H1 (cell line): ENCODE measurements at regions not wholly inside any gene's neighbourhood (a gene's known extent, or its start where the extent isn't known, plus 50 kb on each side); places are given as distances from the start of the nearest gene placed in this dataset.

Source experiments
- CTCF ChIA-PET: fragments of 300-600 bp; sonication (Branson Sonifier 250); formaldehyde crosslinking; loops from one replicate; lab custom pipeline; 2021; ENCODE audit not compliant: partially characterized antibody; lab: Charles Lee
- POLR2A ChIA-PET: fragments of 300-600 bp; sonication (Branson Sonifier 250); formaldehyde crosslinking; loops from one replicate; lab custom pipeline; 2021; ENCODE audit warnings: inconsistent platforms; ENCODE audit not compliant: partially characterized antibody; lab: Charles Lee
- DNase-seq, 2 experiments: peaks; one replicate each; pipeline versions ENCODE4 v3.0.0 to v3.0.0-alpha.2; 2010 to 2022; ENCODE audit warnings: low spot score in 2 of 2, low read depth in 1 of 2, mixed read lengths in 1 of 2
- FAIRE-seq: peaks from 2 replicates; lab custom pipeline; 2011; peaks lifted over from hg19 to GRCh38; lab: Jason Lieb, UNC
- H2AFZ ChIP-seq: 2 replicates; pipeline ENCODE4 v1.8.1; 2012; ENCODE audit warnings: low read length, inconsistent platforms
- H2AK5ac ChIP-seq: 2 replicates; pipeline ENCODE4 v1.6.1; 2013; ENCODE audit warnings: low read depth, low read length
- H2BK120ac ChIP-seq: replicated peaks from 2 replicates; pipeline ENCODE3; 2013; ENCODE audit warnings: low read depth, low read length, inconsistent platforms
- H2BK12ac ChIP-seq: 2 replicates; pipeline ENCODE4 v1.6.1; 2013; ENCODE audit warnings: low read depth, low read length
- H2BK15ac ChIP-seq: 2 replicates; pipeline ENCODE4 v1.6.1; 2013; ENCODE audit warnings: low read length
- H2BK20ac ChIP-seq: 2 replicates; pipeline ENCODE4 v1.6.1; 2013; ENCODE audit warnings: low read length
- H2BK5ac ChIP-seq: 2 replicates; pipeline ENCODE4 v1.6.1; 2013; ENCODE audit warnings: low read depth, low read length
- H3K14ac ChIP-seq: 2 replicates; pipeline ENCODE4 v1.6.1; 2013; ENCODE audit warnings: inconsistent platforms; ENCODE audit not compliant: insufficient read length
- H3K18ac ChIP-seq: 2 replicates; pipeline ENCODE4 v1.6.1; 2013; ENCODE audit warnings: low read length; ENCODE audit errors: extremely low read depth
- H3K23ac ChIP-seq: 2 replicates; pipeline ENCODE4 v1.6.1; 2013; ENCODE audit warnings: inconsistent platforms; ENCODE audit not compliant: insufficient read length
- H3K23me2 ChIP-seq: 2 replicates; pipeline ENCODE4 v1.6.1; 2013; ENCODE audit warnings: low read depth, low read length
- H3K27ac ChIP-seq: 2 replicates; pipeline ENCODE4 v1.6.1; 2011; ENCODE audit warnings: low read depth, low read length, inconsistent platforms
- H3K27me3 ChIP-seq, 4 experiments: replicated peaks in 1 of 4; 1 replicate in 1 of 4; 2 replicates in 3 of 4; pipeline versions ENCODE4 v1.6.1 to v1.8.1; 2011 to 2013; ENCODE audit warnings: low read length in 3 of 4, mild to moderate bottlenecking in 3 of 4, inconsistent platforms in 2 of 4, mixed read lengths in 2 of 4, moderate library complexity in 1 of 4; ENCODE audit not compliant: control insufficient read depth in 3 of 4, insufficient read depth in 3 of 4; ENCODE audit errors: extremely low read depth in 1 of 4
- H3K36me3 ChIP-seq, 4 experiments: 2 replicates each; pipeline versions ENCODE4 v1.6.1 to v1.8.1; 2011 to 2013; ENCODE audit warnings: mild to moderate bottlenecking in 4 of 4, low read length in 3 of 4, moderate library complexity in 2 of 4, control low read depth in 1 of 4, inconsistent platforms in 1 of 4; ENCODE audit not compliant: insufficient read depth in 4 of 4, control insufficient read depth in 2 of 4
- H3K4ac ChIP-seq: replicated peaks from 2 replicates; pipeline ENCODE3; 2013; ENCODE audit warnings: low read length, low read depth, mixed read lengths, inconsistent platforms; ENCODE audit not compliant: insufficient read length
- H3K4me1 ChIP-seq, 4 experiments: replicated peaks in 1 of 4; 1 replicate in 1 of 4; 2 replicates in 3 of 4; pipeline versions ENCODE4 v1.6.1 to v1.8.1; 2011 to 2013; ENCODE audit warnings: low read length in 3 of 4, inconsistent platforms in 2 of 4, mixed read lengths in 1 of 4; ENCODE audit not compliant: insufficient read depth in 4 of 4, control insufficient read depth in 3 of 4
- H3K4me2 ChIP-seq, 2 experiments: 2 replicates each; pipeline versions ENCODE4 v1.6.1 to v1.8.1; 2011 to 2013; ENCODE audit warnings: low read depth in 2 of 2, low read length in 2 of 2, control low read depth in 1 of 2, inconsistent platforms in 1 of 2, mild to moderate bottlenecking in 1 of 2; ENCODE audit not compliant: insufficient read depth in 1 of 2
- H3K4me3 ChIP-seq, 4 experiments: fragments of 200-600, 300-600 bp in 1 of 4; sonication (generic), shearing (Covaris generic), sonication (Bioruptor Twin) in 1 of 4; 2 replicates each; pipeline versions ENCODE4 v1.5.1 to v1.8.1; 2011 to 2016; ENCODE audit warnings: low read length in 4 of 4, low read depth in 3 of 4, control low read depth in 2 of 4, inconsistent platforms in 2 of 4, mild to moderate bottlenecking in 2 of 4, mixed read lengths in 1 of 4, moderate library complexity in 1 of 4; ENCODE audit not compliant: insufficient read depth in 2 of 4; ENCODE audit errors: extremely low read depth in 1 of 4
- H3K56ac ChIP-seq: replicated peaks from 2 replicates; pipeline ENCODE3; 2013; ENCODE audit warnings: low read depth, mild to moderate bottlenecking, mixed read lengths, low read length, inconsistent platforms; ENCODE audit not compliant: insufficient read length
- H3K79me1 ChIP-seq: 2 replicates; pipeline ENCODE4 v1.6.1; 2013; ENCODE audit warnings: low read depth, low read length, control low read depth
- H3K79me2 ChIP-seq, 2 experiments: 2 replicates each; pipeline versions ENCODE4 v1.6.1 to v1.8.1; 2012 to 2013; ENCODE audit warnings: low read length in 2 of 2, mild to moderate bottlenecking in 2 of 2, inconsistent platforms in 1 of 2; ENCODE audit not compliant: insufficient read depth in 2 of 2, control insufficient read depth in 1 of 2
- H3K9ac ChIP-seq, 4 experiments: replicated peaks in 1 of 4; 1 replicate in 1 of 4; 2 replicates in 3 of 4; pipeline versions ENCODE4 v1.6.1 to v1.8.1; 2011 to 2013; ENCODE audit warnings: low read depth in 3 of 4, low read length in 3 of 4, control low read depth in 2 of 4, mild to moderate bottlenecking in 2 of 4, moderate library complexity in 2 of 4, inconsistent platforms in 1 of 4; ENCODE audit errors: extremely low read depth in 1 of 4
- H3K9me3 ChIP-seq, 2 experiments: 2 replicates each; pipeline versions ENCODE4 v1.6.1 to v1.8.1; 2012 to 2013; ENCODE audit warnings: mild to moderate bottlenecking in 2 of 2, moderate library complexity in 2 of 2, control low read depth in 1 of 2, inconsistent platforms in 1 of 2, low read depth in 1 of 2, low read length in 1 of 2, mixed read lengths in 1 of 2; ENCODE audit not compliant: insufficient read depth in 2 of 2
- H4K20me1 ChIP-seq, 2 experiments: replicated peaks in 1 of 2; 2 replicates each; pipeline versions ENCODE3 to v1.8.1; 2011 to 2013; ENCODE audit warnings: inconsistent platforms in 2 of 2, low read length in 2 of 2, mild to moderate bottlenecking in 1 of 2; ENCODE audit not compliant: insufficient read depth in 2 of 2, control insufficient read depth in 1 of 2
- H4K5ac ChIP-seq: 2 replicates; pipeline ENCODE4 v1.6.1; 2013; ENCODE audit warnings: low read length, low read depth, mixed read lengths, inconsistent platforms; ENCODE audit not compliant: insufficient read length
- H4K8ac ChIP-seq: 2 replicates; pipeline ENCODE4 v1.8.0; 2013; ENCODE audit warnings: mild to moderate bottlenecking, moderate library complexity, low read length, inconsistent platforms; ENCODE audit not compliant: insufficient read depth; ENCODE audit errors: extremely low read depth
- H4K91ac ChIP-seq: replicated peaks from 2 replicates; pipeline ENCODE3; 2013; ENCODE audit warnings: low read length, mixed read lengths, inconsistent platforms; ENCODE audit not compliant: insufficient read length
- CBX5 ChIP-seq: fragments of 300-800, 300-1000 bp; sonication (generic); IDR thresholded peaks from 2 replicates; pipeline ENCODE4 v1.7.1; 2016; ENCODE audit warnings: antibody characterized with exemption, low read length, low read depth
- CREB1 ChIP-seq: IDR thresholded peaks from 2 replicates; pipeline ENCODE4 v1.6.1; 2012; ENCODE audit warnings: inconsistent platforms
- NRF1 ChIP-seq: IDR thresholded peaks from 2 replicates; pipeline ENCODE4 v1.6.1; 2011; ENCODE audit warnings: mild to moderate bottlenecking, low read depth, low read length, improper control_type of control experiment
- POU5F1 ChIP-seq: IDR thresholded peaks from 2 replicates; pipeline ENCODE4 v1.6.1; 2011; ENCODE audit warnings: low read depth, mild to moderate bottlenecking, low read length, moderate library complexity
- SIRT6 ChIP-seq: IDR thresholded peaks from one replicate; pipeline ENCODE4 v1.7.1; 2012; ENCODE audit warnings: low read length, inconsistent platforms
- SRF ChIP-seq: IDR thresholded peaks from 2 replicates; pipeline ENCODE4 v1.6.1; 2011; ENCODE audit warnings: mild to moderate bottlenecking, low read depth, low read length, moderate library complexity
- YY1 ChIP-seq: IDR thresholded peaks from 2 replicates; pipeline ENCODE4 v1.6.1; 2011; ENCODE audit warnings: low read depth, mild to moderate bottlenecking, low read length
- WGBS, 2 experiments: shearing (Covaris generic) in 1 of 2; methylation state at CpG; one replicate each; pipeline versions ENCODE4 v1.1.6 to v1.1.7; 2013 to 2015; ENCODE audit warnings: low lambda C conversion rate in 2 of 2, mixed read lengths in 2 of 2, inconsistent platforms in 1 of 2, low coverage in 1 of 2, missing lambda C conversion rate in 1 of 2; ENCODE audit not compliant: insufficient replicate concordance in 2 of 2, insufficient coverage in 1 of 2, insufficient read length in 1 of 2; ENCODE audit errors: extremely low coverage in 1 of 2, missing lambda C conversion rate in 1 of 2; 5-methylcytosine and 5-hydroxymethylcytosine counted together

- no peak overlapping the region for H2AFZ ChIP-seq
- no peak overlapping the region for H4K8ac ChIP-seq
- H3K4me2 ChIP-seq: no peak overlapping the region
- no peaks in the 10 kb centered on the region for H3K9me3 ChIP-seq
- ChIA-PET POLR2A (no interaction called here), CTCF (interaction anchor here (0.5 to 1.2 kb wide), 3 partner anchors 28 to 130 kb away, joined by 3 to 4 read pairs (median 4); no protein-coding TSS in a partner anchor)
- FAIRE-seq (no peak), DNase-seq (no peak)
- no peak overlapping the region for H3K18ac ChIP-seq
- no peak overlapping the region for H3K4me3 ChIP-seq
- no peaks in the 10 kb centered on the region for H3K36me3 ChIP-seq
- H2BK5ac ChIP-seq: no peak overlapping the region
- no peak overlapping the region for H2BK20ac ChIP-seq
- H3K23ac ChIP-seq: no peak overlapping the region
- H3K79me1 ChIP-seq: no peaks in the 10 kb centered on the region
- no peak overlapping the region for H3K9ac ChIP-seq
- H3K4ac ChIP-seq: no peak overlapping the region
- H4K20me1 ChIP-seq: no peaks in the 10 kb centered on the region
- H3K4me1 ChIP-seq: peaks cover 0 to 2% (median 0%) of the 10 kb centered on the region in 4 experiments; a peak in 1 of 7 replicates
- H3K79me2 ChIP-seq: no peaks in the 10 kb centered on the region
- H3K23me2 ChIP-seq: peaks cover 2% of the 10 kb centered on the region; the same call in 1 of the 2 replicates
- H3K27ac ChIP-seq: no peak overlapping the region
- 92% methylated on average over 4 of the region's 4 CpGs; no CpG with 5 or more reads in 1 of the 2 experiments for WGBS, 2 experiments
- no peaks in the 10 kb centered on the region for H3K27me3 ChIP-seq
- H3K14ac ChIP-seq: no peak overlapping the region
- H4K91ac ChIP-seq: no peak overlapping the region
- H2BK12ac ChIP-seq: no peak overlapping the region
- TF ChIP-seq SRF (no peak), YY1 (no peak), CREB1 (no peak), NRF1 (no peak), POU5F1 (no peak), SIRT6 (no peak), CBX5 (no peak)
- no peak overlapping the region for H4K5ac ChIP-seq
- no peak overlapping the region for H2BK15ac ChIP-seq
- no peak overlapping the region for H2AK5ac ChIP-seq
- no peak overlapping the region for H3K56ac ChIP-seq
- no peak overlapping the region for H2BK120ac ChIP-seq
These were observed 110.8 kb upstream of the CD82 start for GRCh38 chr11:44454666-44455065.
